Urothelium cell line (cell line): ENCODE measurements at regions not wholly inside any gene's neighbourhood (a gene's known extent, or its start where the extent isn't known, plus 50 kb on each side); places are given as distances from the start of the nearest gene placed in this dataset.

Experiments used
- DNase-seq: peaks from one replicate; pipeline ENCODE4 v3.0.0; 2011; ENCODE audit warnings: low spot score, mixed read lengths
- FAIRE-seq: peaks from 2 replicates; lab custom pipeline; 2011; peaks lifted over from hg19 to GRCh38; lab: Jason Lieb, UNC

- FAIRE-seq (no peak), DNase-seq (no peak)
Observed at GRCh38 chr6:10060004-10060403, 354.9 kb downstream of the TFAP2A start.

GRCh38 chr6:10054672-10055071 is 360.2 kb downstream of the TFAP2A start:
- FAIRE-seq (no peak), DNase-seq (no peak)

- FAIRE-seq (no peak), DNase-seq (no peak)
Observed at GRCh38 chr6:10051283-10051682, 363.6 kb downstream of the TFAP2A start.

GRCh38 chr6:10048370-10049297 is 366.2 kb downstream of the TFAP2A start:
- FAIRE-seq, result no peak
- no peak for DNase-seq

- DNase-seq (no peak), FAIRE-seq (no peak)
Observed at GRCh38 chr6:10042280-10042679, 372.6 kb downstream of the TFAP2A start.

GRCh38 chr6:10033223-10033829 is 381.5 kb downstream of the TFAP2A start:
- DNase-seq, result peak; percentile 21
- FAIRE-seq, result no peak

- no peak for FAIRE-seq
- DNase-seq, result no peak
Observed at GRCh38 chr6:10031617-10032016, 383.3 kb downstream of the TFAP2A start.

GRCh38 chr6:10030942-10031537 is 383.8 kb downstream of the TFAP2A start:
- FAIRE-seq (no peak), DNase-seq (peak; percentile 9)

- FAIRE-seq (no peak), DNase-seq (no peak)
Observed at GRCh38 chr6:10028222-10028621, 386.7 kb downstream of the TFAP2A start.

GRCh38 chr6:10019851-10020250 is 395.0 kb downstream of the TFAP2A start:
- FAIRE-seq (no peak), DNase-seq (no peak)

- FAIRE-seq (no peak), DNase-seq (no peak)
Observed at GRCh38 chr6:10014557-10014956, 400.3 kb downstream of the TFAP2A start.

- FAIRE-seq (no peak), DNase-seq (no peak)
Observed at GRCh38 chr6:10000551-10000950, 414.3 kb downstream of the TFAP2A start.

- FAIRE-seq (no peak), DNase-seq (no peak)
Observed at GRCh38 chr6:9999796-10000195, 415.1 kb downstream of the TFAP2A start.

GRCh38 chr6:9986273-9986672 is 428.6 kb downstream of the TFAP2A start:
- FAIRE-seq, result no peak
- no peak for DNase-seq

- DNase-seq (no peak), FAIRE-seq (no peak)
Observed at GRCh38 chr6:9985481-9985880, 429.4 kb downstream of the TFAP2A start.

- DNase-seq, result no peak
- FAIRE-seq, result no peak
Observed at GRCh38 chr6:9984607-9985006, 430.3 kb downstream of the TFAP2A start.

- DNase-seq (no peak), FAIRE-seq (no peak)
Observed at GRCh38 chr6:9983168-9983567, 431.7 kb downstream of the TFAP2A start.

GRCh38 chr6:9982215-9982614 is 432.7 kb downstream of the TFAP2A start:
- FAIRE-seq (no peak), DNase-seq (no peak)

GRCh38 chr6:9979996-9980395 is 434.9 kb downstream of the TFAP2A start:
- FAIRE-seq (no peak), DNase-seq (no peak)

- FAIRE-seq, result no peak
- DNase-seq, result no peak
Observed at GRCh38 chr6:9978480-9978879, 436.4 kb downstream of the TFAP2A start.

GRCh38 chr6:9977411-9977810 is 437.5 kb downstream of the TFAP2A start:
- DNase-seq, result no peak
- no peak for FAIRE-seq

GRCh38 chr6:9961646-9962045 is 453.2 kb downstream of the TFAP2A start:
- FAIRE-seq (no peak), DNase-seq (no peak)
